GM12891 (cell line): ENCODE measurements at regions not wholly inside any gene's neighbourhood (a gene's known extent, or its start where the extent isn't known, plus 50 kb on each side); places are given as distances from the start of the nearest gene placed in this dataset.

Experiments
- DNase-seq: peaks from one replicate; pipeline ENCODE4 v3.0.0; 2011; ENCODE audit warnings: low spot score; ENCODE audit not compliant: insufficient read length
- FAIRE-seq: peaks from 2 replicates; lab custom pipeline; 2011; peaks lifted over from hg19 to GRCh38; lab: Jason Lieb, UNC
- PAX5 ChIP-seq: IDR thresholded peaks from 2 replicates; pipeline ENCODE4 v1.6.1; 2011; ENCODE audit warnings: low read length, moderate library complexity, mild to moderate bottlenecking; ENCODE audit not compliant: insufficient read depth, severe bottlenecking
- POLR2A ChIP-seq: IDR thresholded peaks from 2 replicates; pipeline ENCODE4 v1.6.1; 2011; ENCODE audit warnings: low read depth, low read length, control low read depth
- POLR2AphosphoS5 ChIP-seq: IDR thresholded peaks from 2 replicates; pipeline ENCODE4 v1.6.1; 2011; ENCODE audit warnings: low read depth, low read length, control low read depth
- POU2F2 ChIP-seq: IDR thresholded peaks from 2 replicates; pipeline ENCODE4 v1.6.1; 2011; ENCODE audit warnings: low read depth, mild to moderate bottlenecking, control low read depth, low read length, moderate library complexity
- SPI1 ChIP-seq: IDR thresholded peaks from 2 replicates; pipeline ENCODE4 v1.6.1; 2011; ENCODE audit warnings: low read depth, low read length, control low read depth
- TAF1 ChIP-seq: IDR thresholded peaks from 2 replicates; pipeline ENCODE4 v1.6.1; 2011; ENCODE audit warnings: low read depth, low read length, control low read depth

GRCh38 chr13:73938372-73939070 is 195.7 kb downstream of the KLF12 start:
- FAIRE-seq (no peak), DNase-seq (no peak)
- no peak for TF ChIP-seq TAF1

GRCh38 chr13:73937441-73937840 is 196.8 kb downstream of the KLF12 start:
- DNase-seq = no peak
- FAIRE-seq = no peak
- TF ChIP-seq POU2F2 (no peak), SPI1 (no peak)

GRCh38 chr13:73935991-73936390 is 198.2 kb downstream of the KLF12 start:
- FAIRE-seq = no peak
- no peak for TF ChIP-seq TAF1
- no peak for TF ChIP-seq POLR2A
- no peak for TF ChIP-seq PAX5
- TF ChIP-seq POLR2AphosphoS5 = no peak
- no peak for TF ChIP-seq POU2F2
- no peak for TF ChIP-seq SPI1
- DNase-seq = no peak

- DNase-seq (no peak), FAIRE-seq (no peak)
- no peak for TF ChIP-seq PAX5
- TF ChIP-seq POLR2AphosphoS5 = no peak
- TF ChIP-seq SPI1 = no peak
These were observed 199.4 kb downstream of the KLF12 start for GRCh38 chr13:73934771-73935170.

GRCh38 chr13:73934215-73934641 is 200.0 kb downstream of the KLF12 start:
- TF ChIP-seq POU2F2 (no peak), SPI1 (no peak), POLR2A (no peak), POLR2AphosphoS5 (no peak), TAF1 (no peak), PAX5 (no peak)
- DNase-seq (no peak), FAIRE-seq (no peak)

- TF ChIP-seq PAX5 (no peak), TAF1 (no peak), POU2F2 (no peak), SPI1 (no peak), POLR2AphosphoS5 (no peak), POLR2A (no peak)
- FAIRE-seq = no peak
- no peak for DNase-seq
These were observed 200.4 kb downstream of the KLF12 start for GRCh38 chr13:73933795-73934194.

- TF ChIP-seq POLR2A (no peak), POLR2AphosphoS5 (no peak), TAF1 (no peak), PAX5 (no peak), SPI1 (no peak), POU2F2 (no peak)
- FAIRE-seq (peak; percentile 35), DNase-seq (no peak)
These were observed 202.1 kb downstream of the KLF12 start for GRCh38 chr13:73932091-73932490.

- FAIRE-seq = no peak
- no peak for DNase-seq
- TF ChIP-seq POU2F2 (no peak), POLR2AphosphoS5 (no peak), TAF1 (no peak), POLR2A (no peak), SPI1 (no peak), PAX5 (no peak)
These were observed 204.8 kb downstream of the KLF12 start for GRCh38 chr13:73929287-73929932.

GRCh38 chr13:73924607-73925006 is 209.6 kb downstream of the KLF12 start:
- no peak for FAIRE-seq
- TF ChIP-seq POLR2AphosphoS5 = no peak
- TF ChIP-seq POLR2A = no peak
- TF ChIP-seq POU2F2 = no peak
- TF ChIP-seq TAF1 = no peak
- no peak for TF ChIP-seq SPI1
- no peak for TF ChIP-seq PAX5
- DNase-seq = no peak
